PFSK-1 (cell line): ENCODE measurements at regions not wholly inside any gene's neighbourhood (a gene's known extent, or its start where the extent isn't known, plus 50 kb on each side); places are given as distances from the start of the nearest gene placed in this dataset.

Experiments used
- POLR2AphosphoS5 ChIP-seq: IDR thresholded peaks from 2 replicates; pipeline ENCODE4 v1.6.1; 2012; ENCODE audit warnings: low read depth, mild to moderate bottlenecking, control low read depth, low read length, moderate library complexity
- TAF1 ChIP-seq: IDR thresholded peaks from 2 replicates; pipeline ENCODE4 v1.6.1; 2012; ENCODE audit warnings: low read length, control low read depth, borderline replicate concordance; ENCODE audit not compliant: insufficient read depth
- TF ChIP-seq, protein P1 (sequence below), 2 experiments: IDR thresholded peaks; 2 replicates each; pipeline versions ENCODE4 v1.6.1 to v1.8.0; 2011 to 2012; ENCODE audit warnings: low read depth in 2 of 2, low read length in 2 of 2, control low read depth in 1 of 2, inconsistent platforms in 1 of 2, mild to moderate bottlenecking in 1 of 2, moderate library complexity in 1 of 2; ENCODE audit not compliant: insufficient read depth in 1 of 2

DNA sequence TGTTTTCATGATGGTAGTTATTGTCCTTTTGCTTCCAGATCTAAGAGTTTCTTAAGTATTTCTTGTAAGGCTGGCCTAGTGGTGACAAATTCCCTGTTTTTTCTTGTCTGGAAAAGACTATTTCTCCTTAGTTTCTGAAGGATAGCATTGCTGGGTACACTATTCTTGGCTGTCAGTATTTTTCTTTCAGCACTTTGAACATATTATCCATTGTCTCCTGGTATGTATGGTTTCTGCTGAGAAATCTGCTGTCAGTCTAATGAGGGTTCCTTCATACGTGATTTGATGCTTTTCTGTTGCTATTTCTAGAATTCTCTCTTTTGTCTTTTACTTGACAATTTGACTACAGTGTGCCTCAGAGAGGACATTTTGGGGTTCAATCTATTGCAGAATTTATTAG, 134.3 kb downstream of the CGGBP1 start:
- TF ChIP-seq, protein P1, sequence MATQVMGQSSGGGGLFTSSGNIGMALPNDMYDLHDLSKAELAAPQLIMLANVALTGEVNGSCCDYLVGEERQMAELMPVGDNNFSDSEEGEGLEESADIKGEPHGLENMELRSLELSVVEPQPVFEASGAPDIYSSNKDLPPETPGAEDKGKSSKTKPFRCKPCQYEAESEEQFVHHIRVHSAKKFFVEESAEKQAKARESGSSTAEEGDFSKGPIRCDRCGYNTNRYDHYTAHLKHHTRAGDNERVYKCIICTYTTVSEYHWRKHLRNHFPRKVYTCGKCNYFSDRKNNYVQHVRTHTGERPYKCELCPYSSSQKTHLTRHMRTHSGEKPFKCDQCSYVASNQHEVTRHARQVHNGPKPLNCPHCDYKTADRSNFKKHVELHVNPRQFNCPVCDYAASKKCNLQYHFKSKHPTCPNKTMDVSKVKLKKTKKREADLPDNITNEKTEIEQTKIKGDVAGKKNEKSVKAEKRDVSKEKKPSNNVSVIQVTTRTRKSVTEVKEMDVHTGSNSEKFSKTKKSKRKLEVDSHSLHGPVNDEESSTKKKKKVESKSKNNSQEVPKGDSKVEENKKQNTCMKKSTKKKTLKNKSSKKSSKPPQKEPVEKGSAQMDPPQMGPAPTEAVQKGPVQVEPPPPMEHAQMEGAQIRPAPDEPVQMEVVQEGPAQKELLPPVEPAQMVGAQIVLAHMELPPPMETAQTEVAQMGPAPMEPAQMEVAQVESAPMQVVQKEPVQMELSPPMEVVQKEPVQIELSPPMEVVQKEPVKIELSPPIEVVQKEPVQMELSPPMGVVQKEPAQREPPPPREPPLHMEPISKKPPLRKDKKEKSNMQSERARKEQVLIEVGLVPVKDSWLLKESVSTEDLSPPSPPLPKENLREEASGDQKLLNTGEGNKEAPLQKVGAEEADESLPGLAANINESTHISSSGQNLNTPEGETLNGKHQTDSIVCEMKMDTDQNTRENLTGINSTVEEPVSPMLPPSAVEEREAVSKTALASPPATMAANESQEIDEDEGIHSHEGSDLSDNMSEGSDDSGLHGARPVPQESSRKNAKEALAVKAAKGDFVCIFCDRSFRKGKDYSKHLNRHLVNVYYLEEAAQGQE (IDR thresholded peaks at IDR 0.05; ENCODE audit: insufficient read depth in 1 of 2, low read depth in 2 of 2, low read length in 2 of 2), result no peak
- no peak for TF ChIP-seq TAF1
- no peak for TF ChIP-seq POLR2AphosphoS5
